Activated CD8-positive, alpha-beta memory T cell treated with anti-CD3 and anti-CD28 coated beads for 1 hour (primary cell): ENCODE measurements at regions not wholly inside any gene's neighbourhood (a gene's known extent, or its start where the extent isn't known, plus 50 kb on each side); places are given as distances from the start of the nearest gene placed in this dataset.

ENCODE experiments used
- DNase-seq, 2 donors: peaks; one replicate each; pipeline ENCODE4 v3.0.0-alpha.2; 2020; ENCODE audit warnings: low read depth in 1 of 2; ENCODE audit errors: extremely low read depth in 1 of 2

DNA sequence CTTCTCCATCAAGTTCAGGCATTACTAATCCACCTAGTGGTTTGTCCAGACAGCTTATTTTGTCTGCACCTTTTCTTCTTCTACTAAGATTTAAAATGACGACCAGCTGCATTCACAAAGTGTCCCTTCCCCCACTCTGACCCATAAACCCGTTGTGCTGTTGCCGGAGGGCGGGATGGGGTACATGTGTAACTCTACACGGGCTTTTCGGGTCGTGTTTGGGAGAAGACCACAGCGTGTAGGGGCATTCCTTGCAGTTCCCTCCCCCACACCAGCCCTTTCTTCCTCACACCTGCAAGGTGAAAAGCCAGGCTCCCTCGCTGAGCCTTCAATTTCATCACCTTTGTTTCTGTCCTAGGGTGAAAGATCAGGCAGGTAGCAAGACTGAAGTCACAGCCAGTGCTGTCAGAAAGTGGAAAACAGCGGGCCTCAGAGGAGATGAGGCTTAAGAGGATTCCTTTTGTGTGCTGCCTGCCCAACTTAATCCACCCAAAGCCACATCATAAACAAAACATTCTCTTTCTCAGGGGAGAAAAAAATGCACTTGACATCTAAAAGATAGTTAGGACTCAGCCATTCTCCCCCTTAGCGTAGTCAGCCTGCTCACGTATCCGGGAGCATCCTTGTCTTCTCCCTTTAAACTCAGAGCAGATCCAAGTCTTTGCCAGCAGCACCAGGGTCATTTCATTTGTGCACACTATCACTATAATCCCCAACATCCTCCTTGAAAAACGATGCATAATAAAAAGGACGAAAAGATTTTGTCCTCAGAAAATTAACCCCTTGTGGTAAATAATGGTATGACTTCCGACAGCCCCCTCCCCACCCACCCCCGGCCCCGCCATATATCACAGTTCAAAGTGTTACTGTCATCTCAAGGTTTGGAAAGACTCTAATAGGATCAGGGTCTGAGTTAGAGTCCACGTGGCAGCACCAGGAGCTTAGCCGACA lies 599.0 kb downstream of the RAB28 start:
- no peak for DNase-seq

GRCh38 chr4:12881945-12882584 lies 602.1 kb downstream of the RAB28 start:
- DNase-seq: no peak

DNA sequence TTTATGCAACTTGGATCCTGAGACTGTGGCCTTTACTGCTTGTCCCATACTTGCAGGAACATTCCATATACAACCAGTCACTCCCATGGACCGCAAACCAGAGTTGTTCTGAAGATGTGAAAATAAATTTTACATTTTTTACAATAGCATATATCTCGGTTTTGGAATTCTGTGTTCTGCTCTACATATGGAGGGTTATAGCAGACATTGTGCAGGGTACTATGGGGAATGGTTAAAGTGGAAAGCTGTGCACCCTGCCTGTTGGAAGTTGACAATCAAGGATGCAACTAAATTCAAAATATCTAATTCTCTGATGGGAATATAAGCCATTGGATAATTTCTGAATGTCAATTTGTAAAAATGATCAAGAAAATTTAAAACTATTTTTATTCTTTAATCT lies 603.3 kb downstream of the RAB28 start:
- DNase-seq: no peak

DNA sequence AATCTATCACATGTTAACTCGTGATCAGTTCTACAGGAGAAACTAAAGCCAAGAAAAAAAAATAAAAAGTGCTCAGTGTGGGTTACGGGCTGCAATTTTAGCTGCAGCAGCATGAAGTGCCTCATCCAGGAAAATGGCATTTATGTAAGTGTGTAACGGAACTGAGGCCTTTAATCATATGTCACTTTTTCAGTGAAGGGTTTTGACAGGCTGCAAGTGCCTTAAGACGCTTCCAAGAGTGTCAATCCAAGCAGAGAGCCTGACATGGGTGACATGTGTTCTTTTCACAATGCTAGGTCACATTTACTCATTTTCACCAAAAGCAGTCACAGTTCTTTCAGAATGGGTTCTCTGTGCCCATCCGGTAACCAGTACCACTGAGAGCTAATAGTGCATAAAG lies 604.6 kb downstream of the RAB28 start:
- DNase-seq: no peak

- no peak for DNase-seq
Measured at GRCh38 chr4:12875640-12876243, 608.4 kb downstream of the RAB28 start.

DNA sequence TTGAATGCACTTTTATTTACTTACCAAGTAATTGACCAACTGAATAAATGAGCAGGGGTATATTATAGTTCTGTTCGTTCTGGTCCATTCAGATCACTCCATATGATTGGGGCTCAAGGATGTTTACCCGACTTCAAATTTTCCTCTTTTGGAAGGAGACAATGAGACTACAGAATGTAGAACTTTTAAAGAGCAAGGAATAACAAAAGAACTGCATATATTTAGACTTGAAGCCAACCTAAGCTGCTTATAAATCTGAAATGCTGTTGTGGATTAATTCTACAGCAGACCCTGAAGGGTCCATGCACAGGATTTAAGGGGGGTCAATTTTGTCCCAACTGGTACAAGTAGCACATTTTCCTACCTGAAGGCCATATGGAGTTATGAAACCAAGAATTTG lies 610.8 kb downstream of the RAB28 start:
- DNase-seq: no peak

DNA sequence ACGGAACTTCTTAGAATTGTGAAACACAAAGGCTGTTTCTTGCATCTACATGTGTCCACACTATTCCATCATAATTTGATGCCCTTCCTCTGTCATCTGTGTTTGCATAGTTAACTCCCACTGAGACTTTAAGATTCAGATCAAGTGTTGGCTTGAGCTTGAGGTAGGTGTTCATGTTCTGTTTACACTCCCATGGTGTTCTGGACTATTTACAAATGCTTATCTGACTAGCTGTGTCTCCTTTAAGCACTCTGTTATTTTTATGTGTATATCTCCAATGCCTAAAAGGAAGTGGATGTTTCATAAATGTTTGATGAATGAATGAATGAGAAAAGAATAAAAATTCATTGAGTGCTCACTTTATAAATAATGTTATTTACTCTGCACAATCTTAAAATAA lies 622.7 kb downstream of the RAB28 start:
- no peak for DNase-seq

GRCh38 chr4:12852338-12853307 lies 631.5 kb downstream of the RAB28 start:
- DNase-seq: no peak

- no peak for DNase-seq
Measured at GRCh38 chr4:12846368-12846767, 637.8 kb downstream of the RAB28 start.

GRCh38 chr4:12844141-12844540 lies 640.0 kb downstream of the RAB28 start:
- no peak for DNase-seq

- no peak for DNase-seq
Measured at GRCh38 chr4:12827966-12828365, 656.2 kb downstream of the RAB28 start.

DNA sequence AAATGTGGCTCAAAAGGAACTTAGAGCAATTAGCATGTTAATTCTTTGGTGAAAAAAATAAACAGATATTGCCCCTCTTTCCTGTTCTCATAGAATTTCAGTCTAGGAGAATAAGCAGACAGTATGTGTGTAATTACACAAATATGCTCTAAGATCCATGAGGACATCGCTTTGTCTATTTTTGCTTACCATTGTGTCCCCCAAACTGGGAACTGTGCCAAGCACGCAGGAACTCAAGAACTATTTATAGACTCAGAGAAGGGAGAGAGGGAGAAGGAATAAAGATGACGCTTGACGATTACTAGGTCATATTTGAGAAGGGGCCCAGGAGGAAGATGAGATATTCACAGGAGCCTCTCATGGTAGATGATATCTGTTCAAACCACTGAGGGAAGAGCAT lies 692.6 kb downstream of the RAB28 start:
- DNase-seq: no peak

- no peak for DNase-seq
Measured at GRCh38 chr4:12787261-12787660, 696.9 kb downstream of the RAB28 start.

GRCh38 chr4:12778706-12779105 lies 705.4 kb downstream of the RAB28 start:
- no peak for DNase-seq

GRCh38 chr4:12778191-12778590 lies 705.9 kb downstream of the RAB28 start:
- DNase-seq: no peak

DNA sequence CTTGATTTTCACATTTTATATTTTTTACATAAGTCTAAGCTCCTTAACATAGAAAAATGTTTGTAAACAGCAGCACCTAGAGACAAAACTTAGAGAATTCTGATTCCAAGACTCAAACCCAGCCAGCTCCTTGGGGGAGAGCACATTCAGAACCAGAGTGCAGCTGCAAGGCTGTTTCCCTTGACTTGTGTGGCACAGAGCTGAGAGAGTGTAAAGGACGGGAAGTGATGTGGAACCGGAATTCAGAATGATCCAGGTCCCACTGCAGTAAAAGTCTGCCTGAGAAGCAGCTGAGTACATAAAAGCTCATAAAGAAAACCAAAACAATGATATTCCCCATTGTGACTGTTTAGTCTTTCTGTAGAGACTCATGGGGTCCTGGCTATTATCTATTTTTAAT lies 713.8 kb downstream of the RAB28 start:
- no peak for DNase-seq

GRCh38 chr4:12761694-12762093 lies 722.4 kb downstream of the RAB28 start:
- no peak for DNase-seq

DNA sequence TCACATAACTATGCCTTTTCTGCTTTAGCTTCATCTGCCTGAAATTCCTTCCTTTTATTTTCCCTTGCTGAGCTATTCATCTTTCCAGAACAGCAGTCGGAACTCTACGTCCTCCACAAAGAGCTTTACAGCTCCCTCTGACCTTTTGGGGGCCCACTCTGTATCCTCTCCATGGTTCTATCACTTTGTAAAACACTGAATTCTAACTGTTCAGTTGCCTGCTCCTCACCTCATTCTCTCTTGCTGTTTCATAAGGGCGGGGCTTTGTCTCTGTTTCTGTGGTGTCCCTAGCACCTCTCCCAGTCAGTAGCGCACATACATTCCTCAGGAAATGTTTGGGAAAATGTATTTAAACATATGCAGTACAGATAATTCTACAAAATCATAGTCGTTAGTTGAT lies 737.0 kb downstream of the RAB28 start:
- no peak for DNase-seq

- no peak for DNase-seq
Measured at GRCh38 chr4:12746221-12746620, 737.9 kb downstream of the RAB28 start.

DNA sequence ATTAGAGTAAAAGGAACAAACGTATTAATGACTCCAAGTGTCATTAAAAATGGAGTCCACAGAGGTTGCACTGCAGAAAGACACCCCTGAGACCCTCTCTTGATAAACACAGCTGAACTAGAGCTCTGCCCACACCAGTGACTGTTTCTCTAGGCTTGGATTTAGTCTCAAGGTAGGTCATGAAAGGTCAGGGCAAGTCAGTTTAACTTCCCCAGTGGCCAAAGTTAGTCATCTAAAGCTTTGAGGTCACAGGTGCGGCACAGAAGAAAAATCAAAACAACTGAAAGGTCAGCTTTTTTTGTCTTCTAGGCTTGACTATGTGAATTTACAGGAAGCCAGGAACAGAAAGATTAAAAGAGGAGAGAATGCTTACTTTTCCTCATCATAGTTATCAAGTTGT lies 749.6 kb downstream of the RAB28 start:
- no peak for DNase-seq

GRCh38 chr4:12729384-12729783 lies 754.8 kb downstream of the RAB28 start:
- DNase-seq: no peak
